HG03558 (cell line): ENCODE measurements at regions not wholly inside any gene's neighbourhood (a gene's known extent, or its start where the extent isn't known, plus 50 kb on each side); places are given as distances from the start of the nearest gene placed in this dataset.

Source experiments
- ATAC-seq: cut with Tn5 transposase; IDR thresholded peaks from one replicate; pipeline ENCODE4 v1.9.1; 2021; ENCODE audit warnings: moderate number of reproducible peaks; ENCODE audit not compliant: unreplicated experiment; ENCODE audit errors: extremely low read depth

- no peak for ATAC-seq
Measured at GRCh38 chr22:48336339-48337060, 1491.2 kb downstream of the BRD1 start.

- ATAC-seq = no peak
Measured at GRCh38 chr22:48335442-48336139, 1492.1 kb downstream of the BRD1 start.

DNA sequence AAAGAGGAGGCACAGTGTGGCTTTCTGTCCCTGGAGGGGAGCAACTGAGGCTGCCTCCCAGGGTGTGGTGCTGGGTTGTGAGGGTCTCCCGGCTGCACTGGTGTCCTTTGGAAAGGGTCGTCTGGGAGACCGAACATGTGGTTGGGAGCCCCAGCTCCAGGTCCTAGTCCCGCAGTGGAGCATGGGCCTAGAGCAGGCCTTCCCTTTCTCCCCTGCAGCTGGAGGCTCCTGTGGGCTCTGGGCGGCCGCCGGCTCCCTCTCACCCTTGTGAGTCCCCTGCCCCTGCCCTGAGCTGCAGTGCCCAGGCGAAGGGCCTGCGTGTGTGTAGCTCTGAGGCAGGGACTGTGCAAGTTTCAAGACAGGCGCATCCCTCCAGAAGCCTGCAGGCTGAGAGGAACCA lies 1492.7 kb downstream of the BRD1 start:
- no peak for ATAC-seq

GRCh38 chr22:48333816-48334735 lies 1493.6 kb downstream of the BRD1 start:
- ATAC-seq = no peak

- ATAC-seq = no peak
Measured at GRCh38 chr22:48333323-48333763, 1494.3 kb downstream of the BRD1 start.

GRCh38 chr22:48332438-48333322 lies 1495.0 kb downstream of the BRD1 start:
- ATAC-seq = no peak

DNA sequence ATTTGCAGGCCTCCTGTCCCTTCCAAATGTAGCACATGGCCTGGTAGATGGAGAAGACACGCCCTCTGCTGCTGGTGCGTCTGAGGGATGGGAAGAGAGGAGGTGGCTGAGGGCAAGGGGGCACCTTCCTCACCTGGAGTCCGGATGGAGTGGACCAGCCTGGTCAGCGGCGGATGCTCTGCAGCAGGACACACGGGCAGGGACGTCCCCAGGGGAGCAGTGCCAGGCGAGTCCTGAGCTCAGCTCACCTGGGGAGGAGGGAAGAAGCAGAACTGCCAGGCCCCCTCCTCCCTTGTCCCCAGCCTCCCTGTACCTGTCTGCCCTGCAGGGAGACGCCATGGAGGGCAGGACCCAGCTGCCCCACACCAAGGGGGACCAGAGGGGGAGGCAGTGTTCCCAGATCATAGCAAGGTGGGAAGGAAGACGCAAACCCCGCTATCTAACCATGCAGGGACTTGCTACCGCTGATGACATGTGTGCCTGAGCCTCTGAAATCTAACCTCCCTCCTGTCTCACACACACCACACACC lies 1495.9 kb downstream of the BRD1 start:
- no peak for ATAC-seq

GRCh38 chr22:48331266-48331665 lies 1496.4 kb downstream of the BRD1 start:
- ATAC-seq = no peak

- ATAC-seq = no peak
Measured at GRCh38 chr22:48327721-48328120, 1500.0 kb downstream of the BRD1 start.

DNA sequence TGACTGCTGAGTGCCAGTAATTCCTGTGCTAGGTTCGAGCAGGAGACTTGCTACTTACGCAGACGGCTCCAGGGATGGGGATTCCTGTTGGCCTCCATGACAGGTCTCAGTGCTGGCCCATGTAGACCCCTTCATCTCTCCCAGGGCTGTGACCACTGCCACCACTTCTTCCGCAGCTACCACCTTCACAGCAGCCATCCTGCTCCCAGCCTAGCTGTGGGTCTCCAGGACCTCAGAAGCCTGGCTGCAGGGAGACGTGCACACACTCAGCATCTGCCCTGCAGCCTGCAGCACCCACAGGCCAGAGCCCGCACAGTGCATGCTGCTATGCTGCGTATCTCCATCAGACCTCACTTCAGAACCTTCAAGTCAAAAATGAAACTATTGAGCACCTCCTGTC lies 1503.9 kb downstream of the BRD1 start:
- ATAC-seq = no peak

DNA sequence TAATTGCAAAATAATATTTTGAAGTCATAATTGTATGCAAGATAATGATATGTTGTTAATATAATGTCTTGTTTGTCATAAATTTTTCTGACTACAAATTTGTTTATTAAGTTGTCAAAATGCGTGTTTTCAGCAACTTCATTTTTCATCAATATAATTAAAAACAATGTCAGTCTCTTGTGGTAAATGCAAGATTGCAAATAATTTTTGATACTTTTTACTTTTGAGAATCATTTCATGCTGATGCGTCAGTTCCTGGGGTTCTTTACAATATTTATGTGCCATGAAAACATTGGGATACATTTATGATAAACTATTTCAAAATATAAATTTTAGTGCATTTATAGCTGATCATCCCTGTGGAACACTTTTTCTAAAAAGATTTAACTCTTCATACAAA lies 1504.8 kb downstream of the BRD1 start:
- ATAC-seq = no peak

DNA sequence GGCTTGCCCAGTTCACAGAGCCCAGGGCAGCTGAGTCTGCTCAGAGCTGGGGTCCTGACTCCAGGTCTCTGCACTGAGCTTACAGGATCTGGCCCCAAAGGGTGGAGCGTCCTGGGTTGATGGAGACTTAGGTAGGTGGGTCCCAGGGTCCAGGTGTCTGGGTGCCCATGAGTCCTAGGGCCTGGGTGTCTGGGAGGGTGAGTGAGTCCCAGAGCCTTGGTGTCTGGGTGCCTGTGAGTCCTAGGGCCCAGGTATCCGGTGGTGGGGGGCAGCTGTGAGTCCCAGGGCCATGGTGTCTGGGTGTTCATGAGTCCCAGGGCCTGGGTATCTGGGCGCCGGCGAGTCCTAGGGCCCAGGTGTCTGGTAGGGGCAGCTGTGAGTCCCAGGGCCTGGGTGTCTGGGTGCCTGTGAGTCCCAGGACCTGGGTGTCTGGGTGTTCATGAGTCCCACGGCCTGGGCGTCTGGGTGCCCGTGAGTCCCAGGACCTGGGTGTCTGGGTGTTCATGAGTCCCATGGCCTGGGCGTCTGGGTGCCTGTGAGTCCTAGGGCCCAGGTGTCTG lies 1505.6 kb downstream of the BRD1 start:
- no peak for ATAC-seq

DNA sequence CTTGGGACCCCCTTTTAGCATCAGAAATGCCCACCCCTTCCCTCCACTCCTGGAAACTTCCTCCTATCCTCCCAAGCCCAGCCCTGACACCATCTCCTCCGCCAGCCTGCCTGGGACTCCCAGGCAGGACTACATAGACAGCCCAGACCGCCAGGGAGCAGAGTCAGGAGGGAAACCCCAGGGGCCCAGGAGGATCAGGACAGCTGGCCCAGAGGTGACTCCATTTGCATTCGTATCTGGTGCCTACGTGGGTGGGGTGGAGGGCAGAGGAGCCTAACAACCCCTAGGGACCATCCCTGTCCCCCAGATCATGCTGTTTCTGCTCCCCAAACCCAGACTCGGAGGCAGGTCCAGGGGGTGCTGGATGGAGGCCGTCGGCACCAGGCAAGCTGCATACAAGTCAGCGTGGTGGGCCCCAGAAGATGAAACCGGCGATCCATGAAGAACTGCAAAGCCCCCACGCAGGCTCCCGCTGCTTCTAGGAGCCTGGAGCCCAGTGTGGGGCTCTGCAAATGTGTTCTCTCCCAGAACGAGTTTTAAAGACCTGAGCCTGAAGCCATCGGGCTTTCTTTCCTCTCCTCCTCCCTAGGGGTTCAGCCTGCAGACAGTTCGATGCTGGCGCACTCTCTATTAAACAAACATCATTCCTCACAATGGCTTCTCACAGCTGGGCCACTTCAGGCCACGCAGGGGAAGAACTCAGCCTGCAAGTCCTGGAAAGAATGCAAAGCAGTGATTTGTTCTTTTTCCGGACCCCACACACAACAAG lies 1506.8 kb downstream of the BRD1 start:
- no peak for ATAC-seq

- ATAC-seq = no peak
Measured at GRCh38 chr22:48320048-48320682, 1507.5 kb downstream of the BRD1 start.

DNA sequence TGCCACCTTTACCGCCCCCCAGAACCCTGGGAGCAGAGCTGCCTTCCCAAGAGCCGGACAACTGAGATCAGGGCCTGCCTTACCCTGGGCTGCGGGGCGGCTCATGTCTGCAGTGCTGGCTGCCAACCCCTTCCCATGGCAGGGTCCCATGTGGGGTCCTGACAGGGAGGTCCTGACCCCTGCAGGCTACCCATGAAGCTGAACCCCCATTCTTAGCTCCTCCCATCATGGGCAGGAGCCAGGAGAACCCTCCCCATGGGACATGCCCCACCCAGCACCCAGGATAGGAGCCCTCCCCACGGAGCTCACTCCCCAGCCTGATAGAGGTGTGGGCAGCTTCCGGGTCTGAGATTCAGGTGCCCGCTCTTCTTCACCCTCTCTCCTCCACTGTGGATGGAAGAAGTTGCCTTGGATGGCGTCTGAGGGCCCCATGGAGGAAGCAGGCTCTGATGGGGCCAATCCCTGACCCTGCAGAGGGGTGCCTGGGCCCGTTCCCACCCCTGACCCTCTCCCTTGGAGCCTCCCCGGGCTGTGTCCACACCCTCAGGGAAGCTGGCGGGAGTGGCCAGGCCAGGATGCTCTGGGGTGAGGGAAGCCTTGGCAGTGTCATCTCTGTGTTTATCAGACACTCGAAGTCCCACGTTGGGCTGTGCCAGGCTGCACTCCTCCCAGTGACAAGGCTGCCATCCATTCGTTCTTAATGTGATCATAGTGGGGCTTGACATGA lies 1508.2 kb downstream of the BRD1 start:
- ATAC-seq = no peak

- ATAC-seq = no peak
Measured at GRCh38 chr22:48318575-48319320, 1508.9 kb downstream of the BRD1 start.

GRCh38 chr22:48318173-48318572 lies 1509.5 kb downstream of the BRD1 start:
- ATAC-seq = no peak
